ENCODE measurements at regions not wholly inside any gene's neighbourhood (a gene's known extent, or its start where the extent isn't known, plus 50 kb on each side); places are given as distances from the start of the nearest gene placed in this dataset.
"Not testable (repeated sequence)": the region's sequence is repeated elsewhere in the genome, so short reads cannot be mapped to it uniquely, and the experiment has no call there.

DNA sequence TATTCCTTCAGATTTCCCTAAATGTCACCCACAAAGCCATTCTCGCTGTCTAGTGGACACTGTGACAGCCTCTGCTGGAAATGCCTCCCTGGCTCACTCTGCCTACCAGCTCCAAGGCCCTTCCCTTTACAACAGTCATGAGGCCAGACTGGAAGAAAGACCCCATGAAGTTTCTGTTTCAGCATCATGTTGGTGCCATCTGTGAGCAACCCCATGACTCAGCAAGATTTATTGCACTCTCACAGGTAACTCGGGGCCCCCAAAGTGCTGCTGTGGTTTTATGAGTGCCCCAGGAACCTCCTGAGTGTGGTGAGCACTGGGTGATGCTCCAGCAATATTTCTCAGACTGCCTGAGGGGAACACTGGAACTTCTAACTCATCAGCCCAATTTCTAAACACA, 218.6 kb downstream of the ZNF33B start:
- H3K36me3 Mint-ChIP-seq (ENCODE audit: low read depth, unreplicated experiment) = peaks cover 24% of the 10 kb centered on the region
- H3K27me3 Mint-ChIP-seq (ENCODE audit: unreplicated experiment) = peaks cover 9% of the 10 kb centered on the region
- no peak overlapping the region for H3K27ac Mint-ChIP-seq (ENCODE audit: unreplicated experiment)
- DNase-seq (ENCODE audit: low spot score) = no peak
- no peak overlapping the region for H3K4me3 Mint-ChIP-seq (ENCODE audit: unreplicated experiment)
- H3K4me1 Mint-ChIP-seq (ENCODE audit: unreplicated experiment) = no peaks in the 10 kb centered on the region
- peaks cover 41% of the 10 kb centered on the region for H3K9me3 Mint-ChIP-seq (ENCODE audit: unreplicated experiment)
- TF ChIP-seq, protein P1, sequence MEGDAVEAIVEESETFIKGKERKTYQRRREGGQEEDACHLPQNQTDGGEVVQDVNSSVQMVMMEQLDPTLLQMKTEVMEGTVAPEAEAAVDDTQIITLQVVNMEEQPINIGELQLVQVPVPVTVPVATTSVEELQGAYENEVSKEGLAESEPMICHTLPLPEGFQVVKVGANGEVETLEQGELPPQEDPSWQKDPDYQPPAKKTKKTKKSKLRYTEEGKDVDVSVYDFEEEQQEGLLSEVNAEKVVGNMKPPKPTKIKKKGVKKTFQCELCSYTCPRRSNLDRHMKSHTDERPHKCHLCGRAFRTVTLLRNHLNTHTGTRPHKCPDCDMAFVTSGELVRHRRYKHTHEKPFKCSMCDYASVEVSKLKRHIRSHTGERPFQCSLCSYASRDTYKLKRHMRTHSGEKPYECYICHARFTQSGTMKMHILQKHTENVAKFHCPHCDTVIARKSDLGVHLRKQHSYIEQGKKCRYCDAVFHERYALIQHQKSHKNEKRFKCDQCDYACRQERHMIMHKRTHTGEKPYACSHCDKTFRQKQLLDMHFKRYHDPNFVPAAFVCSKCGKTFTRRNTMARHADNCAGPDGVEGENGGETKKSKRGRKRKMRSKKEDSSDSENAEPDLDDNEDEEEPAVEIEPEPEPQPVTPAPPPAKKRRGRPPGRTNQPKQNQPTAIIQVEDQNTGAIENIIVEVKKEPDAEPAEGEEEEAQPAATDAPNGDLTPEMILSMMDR (IDR thresholded peaks at IDR 0.05; ENCODE audit: unreplicated experiment) = no peak

DNA sequence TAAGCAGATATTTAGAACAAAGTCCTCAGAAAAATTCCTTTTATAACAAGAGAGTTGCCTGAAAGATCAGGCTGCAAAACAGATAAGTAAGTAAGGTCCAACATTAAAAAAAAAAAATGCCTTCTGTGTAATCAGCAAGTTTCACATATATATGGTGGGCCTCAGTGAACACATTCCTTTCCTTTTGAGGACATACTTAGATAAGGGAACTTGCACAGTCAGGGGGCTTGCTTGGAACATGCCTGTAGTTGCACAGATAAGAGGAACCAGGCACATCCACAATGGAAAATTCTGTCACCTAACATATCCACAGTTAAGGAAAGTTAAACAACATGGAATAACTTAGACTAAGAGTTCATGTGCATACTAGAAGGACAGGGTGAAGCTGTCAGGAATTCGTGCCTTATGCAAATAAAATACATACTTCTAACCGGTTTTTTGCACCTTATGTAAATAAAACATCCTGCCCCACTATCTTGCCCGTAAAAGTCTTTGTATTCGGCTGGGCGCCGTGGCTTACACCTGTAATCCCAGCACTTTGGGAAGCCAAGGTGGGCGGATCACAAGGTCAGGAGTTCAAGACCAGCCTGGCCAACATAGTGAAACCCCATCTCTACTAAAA, 257.3 kb downstream of the ZNF33B start:
- Mint-ChIP-seq H3K4me1 (ENCODE audit: unreplicated experiment) (no peaks in the 10 kb centered on the region), H3K27me3 (ENCODE audit: unreplicated experiment) (peaks cover 4% of the 10 kb centered on the region), H3K36me3 (ENCODE audit: low read depth, unreplicated experiment) (peaks cover 5% of the 10 kb centered on the region), H3K27ac (ENCODE audit: unreplicated experiment) (no peak overlapping the region), H3K9me3 (ENCODE audit: unreplicated experiment) (peaks cover 33% of the 10 kb centered on the region), H3K4me3 (ENCODE audit: unreplicated experiment) (no peak overlapping the region)
- TF ChIP-seq, protein P1 (IDR thresholded peaks at IDR 0.05; ENCODE audit: unreplicated experiment) = no peak
- DNase-seq (ENCODE audit: low spot score) = no peak

DNA sequence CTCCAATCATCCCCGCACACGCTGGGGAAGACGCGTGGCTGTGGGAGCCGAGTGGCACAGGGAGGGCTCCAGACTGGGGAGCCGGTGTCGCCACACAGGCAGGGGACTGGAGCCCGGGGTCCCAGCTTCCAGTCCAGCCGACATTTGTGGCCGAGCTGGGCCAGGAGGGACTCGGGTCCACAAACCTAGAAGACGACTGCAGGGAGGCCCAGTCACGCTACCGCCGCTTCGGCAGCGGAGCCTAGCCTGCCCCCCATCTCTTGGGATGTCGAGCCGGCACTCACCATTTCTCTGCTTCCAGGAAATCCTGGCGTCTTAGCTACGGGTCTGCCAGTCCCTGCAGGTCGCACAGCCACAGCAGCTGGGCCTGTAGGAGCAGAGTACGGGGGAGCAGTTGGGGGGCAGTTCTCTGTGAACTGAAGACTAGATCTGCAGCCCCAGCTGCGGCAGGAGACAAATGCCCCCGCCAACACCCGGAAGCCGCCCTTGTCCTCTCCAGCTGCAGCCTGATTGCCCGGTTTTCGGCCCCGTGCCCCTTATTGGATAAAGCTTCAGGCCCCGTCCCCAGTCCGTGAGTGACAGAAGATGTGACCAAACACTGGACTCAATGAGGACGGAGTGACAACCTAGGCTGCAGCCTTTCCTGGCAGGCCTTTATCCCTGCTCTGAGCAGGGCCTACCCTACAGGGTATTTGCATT, 270.7 kb downstream of the ZNF33B start:
- Mint-ChIP-seq H3K27ac (ENCODE audit: unreplicated experiment) (no peak overlapping the region), H3K9me3 (ENCODE audit: unreplicated experiment) (peaks cover 37% of the 10 kb centered on the region), H3K4me3 (ENCODE audit: unreplicated experiment) (no peak overlapping the region), H3K4me1 (ENCODE audit: unreplicated experiment) (no peaks in the 10 kb centered on the region), H3K36me3 (ENCODE audit: low read depth, unreplicated experiment) (peaks cover 6% of the 10 kb centered on the region), H3K27me3 (ENCODE audit: unreplicated experiment) (peaks cover 3% of the 10 kb centered on the region)
- DNase-seq (ENCODE audit: low spot score) = no peak
- TF ChIP-seq, protein P1 (IDR thresholded peaks at IDR 0.05; ENCODE audit: unreplicated experiment) = no peak

DNA sequence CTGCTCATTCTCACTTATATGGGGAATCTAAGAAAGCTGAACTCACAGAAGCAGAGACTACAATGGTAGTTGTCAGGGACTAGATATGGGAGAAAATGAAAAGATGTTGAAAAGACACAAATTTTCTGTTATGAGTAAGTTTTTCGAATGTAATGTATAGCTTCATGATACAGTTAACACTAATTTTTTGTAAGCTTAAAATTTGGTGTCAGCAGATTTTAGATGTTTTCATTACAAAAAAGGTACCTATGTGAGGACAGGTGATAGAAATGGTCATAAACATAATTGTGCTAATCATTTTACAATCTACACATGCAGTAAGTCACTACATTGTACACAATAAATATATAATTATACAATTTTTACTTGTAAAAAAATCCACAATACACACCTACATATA, 286.6 kb downstream of the ZNF33B start:
- Mint-ChIP-seq H3K4me1 (ENCODE audit: unreplicated experiment) (no peaks in the 10 kb centered on the region), H3K9me3 (ENCODE audit: unreplicated experiment) (peaks cover 4% of the 10 kb centered on the region), H3K27ac (ENCODE audit: unreplicated experiment) (no peak overlapping the region), H3K4me3 (ENCODE audit: unreplicated experiment) (no peak overlapping the region), H3K36me3 (ENCODE audit: low read depth, unreplicated experiment) (no peaks in the 10 kb centered on the region), H3K27me3 (ENCODE audit: unreplicated experiment) (peaks cover 2% of the 10 kb centered on the region)
- TF ChIP-seq, protein P1 (IDR thresholded peaks at IDR 0.05; ENCODE audit: unreplicated experiment) = no peak
- no peak for DNase-seq (ENCODE audit: low spot score)

DNA sequence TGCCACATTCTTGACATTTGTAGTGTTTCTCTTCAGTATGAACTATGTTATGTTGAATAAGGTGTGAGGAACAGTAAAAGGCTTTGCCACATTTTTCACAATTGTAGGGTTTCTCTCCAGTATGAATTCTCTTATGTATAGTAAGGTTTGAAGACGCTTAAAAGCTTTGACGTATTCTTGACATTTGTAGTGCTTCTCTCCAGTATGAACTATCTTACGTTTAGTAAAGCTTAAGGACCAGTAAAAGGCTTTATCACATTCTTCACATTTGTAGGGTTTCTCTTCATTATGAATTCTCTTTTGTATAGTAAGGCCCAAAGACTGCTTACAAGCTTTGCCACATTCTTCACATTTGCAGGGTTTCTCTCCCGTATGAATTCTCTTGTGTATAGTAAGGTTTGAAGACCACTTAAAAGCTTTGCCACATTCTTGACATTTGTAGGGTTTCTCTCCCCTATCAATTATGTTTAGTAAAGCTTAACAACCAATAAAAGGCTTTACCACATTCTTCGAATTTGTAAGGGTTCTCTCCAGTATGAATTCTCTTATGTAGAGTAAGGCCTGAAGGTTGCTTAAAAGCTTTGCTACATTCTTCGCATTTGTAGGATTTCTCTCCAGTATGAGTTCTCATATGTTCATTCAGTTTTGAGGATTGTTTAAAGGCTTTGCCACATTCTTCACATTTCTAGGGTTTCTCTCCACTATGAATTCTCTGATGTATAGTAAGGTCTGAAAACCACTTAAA, 301.6 kb downstream of the ZNF33B start:
- H3K9me3 Mint-ChIP-seq (ENCODE audit: unreplicated experiment) = peaks cover 18% of the 10 kb centered on the region
- not testable (repeated sequence) for H3K36me3 Mint-ChIP-seq (ENCODE audit: low read depth, unreplicated experiment); H3K4me1 Mint-ChIP-seq (ENCODE audit: unreplicated experiment); H3K27me3 Mint-ChIP-seq (ENCODE audit: unreplicated experiment); H3K27ac Mint-ChIP-seq (ENCODE audit: unreplicated experiment); H3K4me3 Mint-ChIP-seq (ENCODE audit: unreplicated experiment); DNase-seq (ENCODE audit: low spot score)

DNA sequence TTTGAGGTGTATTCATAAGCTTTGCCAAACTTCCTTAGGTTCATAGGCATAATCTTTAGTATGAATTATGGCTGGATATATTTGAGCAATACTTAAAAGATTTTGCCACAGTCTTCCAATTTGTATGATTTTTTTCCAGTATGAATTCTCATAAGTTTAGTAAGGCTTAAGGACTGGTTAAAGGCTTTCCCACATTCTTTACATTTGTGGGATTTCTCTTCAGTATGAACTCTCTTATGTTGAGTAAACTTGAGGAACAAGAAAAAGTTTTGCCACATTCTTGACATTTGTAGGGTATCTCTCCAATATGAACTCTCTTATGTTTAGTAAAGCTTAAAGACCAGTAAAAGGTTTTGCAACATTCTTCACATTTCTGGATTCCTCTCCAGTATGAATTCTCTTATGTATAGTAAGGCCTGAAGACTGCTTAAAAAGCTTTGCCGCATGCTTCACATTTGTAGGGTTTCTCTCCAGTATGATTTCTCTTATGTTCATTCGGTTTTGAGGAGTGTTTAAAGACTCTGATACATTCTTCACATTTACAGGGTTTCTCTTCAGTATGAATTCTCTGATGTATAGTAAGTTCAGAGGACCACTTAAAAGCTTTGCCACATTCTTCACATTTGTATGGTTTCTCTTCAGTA, 302.6 kb downstream of the ZNF33B start:
- not testable (repeated sequence) for DNase-seq (ENCODE audit: low spot score); H3K27me3 Mint-ChIP-seq (ENCODE audit: unreplicated experiment); H3K4me1 Mint-ChIP-seq (ENCODE audit: unreplicated experiment); H3K27ac Mint-ChIP-seq (ENCODE audit: unreplicated experiment); H3K4me3 Mint-ChIP-seq (ENCODE audit: unreplicated experiment); H3K36me3 Mint-ChIP-seq (ENCODE audit: low read depth, unreplicated experiment)
- peaks cover 22% of the 10 kb centered on the region for H3K9me3 Mint-ChIP-seq (ENCODE audit: unreplicated experiment)

Data from endothelial cell (in vitro differentiated cells).